ENCODE measurements at regions not wholly inside any gene's neighbourhood (a gene's known extent, or its start where the extent isn't known, plus 50 kb on each side); places are given as distances from the start of the nearest gene placed in this dataset.
"Not testable (repeated sequence)": the region's sequence is repeated elsewhere in the genome, so short reads cannot be mapped to it uniquely, and the experiment has no call there.

GRCh38 chrX:3820167-3820566 lies 106.7 kb upstream of the PRKX start:
- FAIRE-seq: no peak

GRCh38 chrX:3817480-3817879 lies 104.0 kb upstream of the PRKX start:
- FAIRE-seq: not testable (repeated sequence)

GRCh38 chrX:3815896-3816664 lies 102.6 kb upstream of the PRKX start:
- no peak for FAIRE-seq

- peak; percentile 77 for FAIRE-seq
Observed at GRCh38 chrX:3811331-3812311, 98.2 kb upstream of the PRKX start.

GRCh38 chrX:3807906-3808305 lies 94.5 kb upstream of the PRKX start:
- no peak for FAIRE-seq

- no peak for FAIRE-seq
Observed at GRCh38 chrX:3806630-3807029, 93.2 kb upstream of the PRKX start.

- no peak for FAIRE-seq
Observed at GRCh38 chrX:3803713-3804112, 90.3 kb upstream of the PRKX start.

- FAIRE-seq: no peak
Observed at GRCh38 chrX:3803305-3803704, 89.9 kb upstream of the PRKX start.

GRCh38 chrX:3795411-3795810 lies 82.0 kb upstream of the PRKX start:
- FAIRE-seq: not testable (repeated sequence)

- FAIRE-seq: no peak
Observed at GRCh38 chrX:3791449-3791848, 78.0 kb upstream of the PRKX start.

- no peak for FAIRE-seq
Observed at GRCh38 chrX:3788494-3789233, 75.2 kb upstream of the PRKX start.

- FAIRE-seq: no peak
Observed at GRCh38 chrX:3787856-3788255, 74.4 kb upstream of the PRKX start.

- FAIRE-seq: not testable (repeated sequence)
Observed at GRCh38 chrX:3785822-3786221, 72.4 kb upstream of the PRKX start.

GRCh38 chrX:3780564-3780963 lies 67.1 kb upstream of the PRKX start:
- no peak for FAIRE-seq

- FAIRE-seq: no peak
Observed at GRCh38 chrX:3779546-3779945, 66.1 kb upstream of the PRKX start.

- FAIRE-seq: no peak
Observed at GRCh38 chrX:3777416-3777815, 64.0 kb upstream of the PRKX start.

- no peak for FAIRE-seq
Observed at GRCh38 chrX:3771766-3772165, 58.3 kb upstream of the PRKX start.

GRCh38 chrX:3768881-3769280 lies 55.4 kb upstream of the PRKX start:
- no peak for FAIRE-seq
